Hematopoietic multipotent progenitor cell treated with erythropoietin and hydrocortisone succinate and interleukin-3 and kit ligand, for 15 days (in vitro differentiated cells): ENCODE measurements at regions not wholly inside any gene's neighbourhood (a gene's known extent, or its start where the extent isn't known, plus 50 kb on each side); places are given as distances from the start of the nearest gene placed in this dataset.
"Not testable (repeated sequence)": the region's sequence is repeated elsewhere in the genome, so short reads cannot be mapped to it uniquely, and the experiment has no call there.

Source experiments
- DNase-seq: peaks from one replicate; pipeline ENCODE4 v3.0.0-alpha.2; 2015; ENCODE audit warnings: low spot score

GRCh38 chr5:119694284-119694683 is 64.9 kb downstream of the FAM170A start:
- DNase-seq: no peak

- DNase-seq: no peak
Measured at GRCh38 chr5:119706049-119706448, 76.7 kb downstream of the FAM170A start.

GRCh38 chr5:119708076-119708790 is 78.9 kb downstream of the FAM170A start:
- DNase-seq: no peak

- no peak for DNase-seq
Measured at GRCh38 chr5:119721775-119722174, 92.4 kb downstream of the FAM170A start.

- not testable (repeated sequence) for DNase-seq
Measured at GRCh38 chr5:119725291-119725690, 95.9 kb downstream of the FAM170A start.

GRCh38 chr5:119726544-119726943 is 97.2 kb downstream of the FAM170A start:
- DNase-seq: no peak

- no peak for DNase-seq
Measured at GRCh38 chr5:119740225-119740624, 110.9 kb downstream of the FAM170A start.

GRCh38 chr5:119741691-119742090 is 112.3 kb downstream of the FAM170A start:
- no peak for DNase-seq

- DNase-seq: no peak
Measured at GRCh38 chr5:119742311-119742710, 113.0 kb downstream of the FAM170A start.

GRCh38 chr5:119743927-119744326 is 114.6 kb downstream of the FAM170A start:
- peak; percentile 31 for DNase-seq

GRCh38 chr5:119745976-119746375 is 116.6 kb downstream of the FAM170A start:
- DNase-seq: no peak

- DNase-seq: no peak
Measured at GRCh38 chr5:119746984-119747383, 117.6 kb downstream of the FAM170A start.

GRCh38 chr5:119750887-119751733 is 121.8 kb downstream of the FAM170A start:
- no peak for DNase-seq

GRCh38 chr5:119751734-119752094 is 122.4 kb downstream of the FAM170A start:
- no peak for DNase-seq

GRCh38 chr5:119752921-119753886 is 123.8 kb downstream of the FAM170A start:
- DNase-seq: no peak

GRCh38 chr5:119754825-119755224 is 125.5 kb downstream of the FAM170A start:
- not testable (repeated sequence) for DNase-seq

GRCh38 chr5:119757276-119757675 is 127.9 kb downstream of the FAM170A start:
- no peak for DNase-seq

- not testable (repeated sequence) for DNase-seq
Measured at GRCh38 chr5:119769695-119770693, 140.6 kb downstream of the FAM170A start.

GRCh38 chr5:119780145-119780544 is 150.8 kb downstream of the FAM170A start:
- not testable (repeated sequence) for DNase-seq

- no peak for DNase-seq
Measured at GRCh38 chr5:119785057-119785456, 155.7 kb downstream of the FAM170A start.
